PC-3 (cell line): ENCODE measurements at regions not wholly inside any gene's neighbourhood (a gene's known extent, or its start where the extent isn't known, plus 50 kb on each side); places are given as distances from the start of the nearest gene placed in this dataset.

Source experiments
- EZH2phosphoT487 ChIP-seq: fragments of 300-600 bp; sonication (generic); IDR thresholded peaks from 2 replicates; pipeline ENCODE4 v1.6.1; 2018; ENCODE audit warnings: mild to moderate bottlenecking, antibody characterized with exemption, low read length, borderline replicate concordance
- TF ChIP-seq, protein P1 (sequence below): fragments of 300-600 bp; sonication (generic); conservative IDR thresholded peaks from 2 replicates; pipeline ENCODE4 v1.5.1; 2017; ENCODE audit warnings: antibody characterized with exemption, low read depth, mild to moderate bottlenecking, low read length

DNA sequence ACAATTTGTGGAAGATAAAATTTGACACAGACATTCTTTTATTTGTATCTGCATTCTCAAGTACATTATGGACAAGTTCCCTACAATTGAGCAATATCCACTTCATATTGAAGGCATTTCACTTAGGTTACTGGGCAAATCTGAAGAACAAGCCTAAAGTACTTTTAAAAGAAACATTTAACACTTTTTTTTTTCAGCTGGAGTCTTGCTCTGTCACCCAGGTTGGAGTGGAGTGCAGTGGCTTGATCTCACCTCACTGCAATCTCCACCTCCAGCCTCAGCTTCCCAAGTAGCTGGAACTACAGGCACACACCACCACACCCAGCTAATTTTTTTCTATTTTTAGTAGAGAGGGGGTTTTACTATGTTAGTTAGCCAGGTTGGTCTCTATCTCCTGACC, 70.2 kb downstream of the OR4C45 start:
- TF ChIP-seq EZH2phosphoT487, result no peak
- TF ChIP-seq, protein P1, sequence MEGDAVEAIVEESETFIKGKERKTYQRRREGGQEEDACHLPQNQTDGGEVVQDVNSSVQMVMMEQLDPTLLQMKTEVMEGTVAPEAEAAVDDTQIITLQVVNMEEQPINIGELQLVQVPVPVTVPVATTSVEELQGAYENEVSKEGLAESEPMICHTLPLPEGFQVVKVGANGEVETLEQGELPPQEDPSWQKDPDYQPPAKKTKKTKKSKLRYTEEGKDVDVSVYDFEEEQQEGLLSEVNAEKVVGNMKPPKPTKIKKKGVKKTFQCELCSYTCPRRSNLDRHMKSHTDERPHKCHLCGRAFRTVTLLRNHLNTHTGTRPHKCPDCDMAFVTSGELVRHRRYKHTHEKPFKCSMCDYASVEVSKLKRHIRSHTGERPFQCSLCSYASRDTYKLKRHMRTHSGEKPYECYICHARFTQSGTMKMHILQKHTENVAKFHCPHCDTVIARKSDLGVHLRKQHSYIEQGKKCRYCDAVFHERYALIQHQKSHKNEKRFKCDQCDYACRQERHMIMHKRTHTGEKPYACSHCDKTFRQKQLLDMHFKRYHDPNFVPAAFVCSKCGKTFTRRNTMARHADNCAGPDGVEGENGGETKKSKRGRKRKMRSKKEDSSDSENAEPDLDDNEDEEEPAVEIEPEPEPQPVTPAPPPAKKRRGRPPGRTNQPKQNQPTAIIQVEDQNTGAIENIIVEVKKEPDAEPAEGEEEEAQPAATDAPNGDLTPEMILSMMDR, result no peak
